Renal cortex interstitium (tissue), 11 donors: ENCODE measurements at regions not wholly inside any gene's neighbourhood (a gene's known extent, or its start where the extent isn't known, plus 50 kb on each side); places are given as distances from the start of the nearest gene placed in this dataset.
"Not testable (repeated sequence)": the region's sequence is repeated elsewhere in the genome, so short reads cannot be mapped to it uniquely, and the experiment has no call there.

Experiments used
- DNase-seq, 11 donors: peaks; one replicate each; pipeline ENCODE4 v3.0.0-alpha.2; 2013; ENCODE audit warnings: low read depth in 9 of 11, low spot score in 4 of 11; ENCODE audit errors: extremely low read depth in 1 of 11

- DNase-seq: no peak
These were observed 152.0 kb upstream of the GRIK3 start for GRCh38 chr1:37186246-37186756.

GRCh38 chr1:37189111-37189510 is 154.8 kb upstream of the GRIK3 start:
- no peak for DNase-seq

- no peak for DNase-seq
These were observed 163.1 kb upstream of the GRIK3 start for GRCh38 chr1:37197411-37197810.

- not testable (repeated sequence) for DNase-seq
These were observed 180.0 kb upstream of the GRIK3 start for GRCh38 chr1:37214305-37214704.

- no peak for DNase-seq
These were observed 199.3 kb upstream of the GRIK3 start for GRCh38 chr1:37233606-37234005.

GRCh38 chr1:37234941-37235418 is 200.7 kb upstream of the GRIK3 start:
- peak in 1 of 11 donors; percentile 7 for DNase-seq

- no peak for DNase-seq
These were observed 203.6 kb upstream of the GRIK3 start for GRCh38 chr1:37237948-37238347.

GRCh38 chr1:37238364-37239224 is 204.3 kb upstream of the GRIK3 start:
- no peak for DNase-seq

GRCh38 chr1:37239225-37239740 is 205.0 kb upstream of the GRIK3 start:
- no peak for DNase-seq

- no peak for DNase-seq
These were observed 206.6 kb upstream of the GRIK3 start for GRCh38 chr1:37240897-37241296.

GRCh38 chr1:37242501-37242900 is 208.2 kb upstream of the GRIK3 start:
- DNase-seq: no peak

- no peak for DNase-seq
These were observed 209.2 kb upstream of the GRIK3 start for GRCh38 chr1:37243368-37244082.

- no peak for DNase-seq
These were observed 209.8 kb upstream of the GRIK3 start for GRCh38 chr1:37244083-37244480.

GRCh38 chr1:37244815-37245214 is 210.5 kb upstream of the GRIK3 start:
- no peak for DNase-seq

GRCh38 chr1:37246631-37247030 is 212.3 kb upstream of the GRIK3 start:
- no peak for DNase-seq

GRCh38 chr1:37250371-37250770 is 216.1 kb upstream of the GRIK3 start:
- no peak for DNase-seq

GRCh38 chr1:37255136-37255795 is 219.1 kb upstream of the ZC3H12A start:
- DNase-seq: peak; percentile 9 to 60 (median 45)

GRCh38 chr1:37255868-37256267 is 218.5 kb upstream of the ZC3H12A start:
- no peak for DNase-seq

- no peak for DNase-seq
These were observed 216.7 kb upstream of the ZC3H12A start for GRCh38 chr1:37257646-37258045.
